HG02852 (cell line): ENCODE measurements at regions not wholly inside any gene's neighbourhood (a gene's known extent, or its start where the extent isn't known, plus 50 kb on each side); places are given as distances from the start of the nearest gene placed in this dataset.
"Not testable (repeated sequence)": the region's sequence is repeated elsewhere in the genome, so short reads cannot be mapped to it uniquely, and the experiment has no call there.

Experiments
- ATAC-seq: cut with Tn5 transposase; IDR thresholded peaks from one replicate; pipeline ENCODE4 v1.9.1; 2021; ENCODE audit warnings: mild to moderate bottlenecking, moderate library complexity; ENCODE audit not compliant: unreplicated experiment

DNA sequence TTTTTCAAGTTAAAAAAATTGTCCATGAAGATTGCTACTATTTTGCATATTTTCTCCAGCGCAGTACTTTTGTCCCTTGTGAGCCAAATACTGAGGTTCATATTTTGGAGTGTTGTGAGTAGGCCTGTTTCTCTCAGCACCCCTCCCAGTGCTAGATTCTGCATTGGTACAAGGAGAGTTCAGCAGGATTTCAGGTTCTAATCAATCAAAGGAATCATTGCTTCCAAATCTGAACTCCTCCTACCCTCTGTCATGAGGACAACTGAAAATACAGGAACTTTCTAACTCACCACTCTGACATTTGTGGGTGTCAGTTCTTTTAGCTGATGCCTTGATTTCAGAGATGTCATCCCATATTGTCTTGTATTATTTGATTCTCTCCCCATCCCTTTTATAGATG, 299.9 kb downstream of the FZD1 start:
- no peak for ATAC-seq

DNA sequence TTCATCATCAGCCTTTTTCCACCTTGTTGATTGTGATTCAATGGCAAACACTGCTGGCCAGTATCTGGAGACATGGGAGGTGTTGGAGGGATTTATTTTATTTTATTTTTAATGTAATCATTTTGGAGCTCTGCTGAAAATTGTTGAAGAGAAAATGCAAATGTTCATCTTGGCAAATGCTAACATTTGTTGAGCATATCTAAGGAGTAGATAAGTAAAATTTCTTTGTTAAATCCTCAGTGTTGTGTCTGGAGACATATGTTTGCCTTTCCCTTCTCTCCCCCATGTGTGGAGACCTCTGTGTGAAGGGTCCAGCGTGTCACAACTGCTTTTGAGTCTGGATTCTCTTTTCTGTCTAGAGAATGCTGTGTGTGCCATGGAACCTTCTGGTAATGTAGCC, 300.3 kb downstream of the FZD1 start:
- no peak for ATAC-seq

DNA sequence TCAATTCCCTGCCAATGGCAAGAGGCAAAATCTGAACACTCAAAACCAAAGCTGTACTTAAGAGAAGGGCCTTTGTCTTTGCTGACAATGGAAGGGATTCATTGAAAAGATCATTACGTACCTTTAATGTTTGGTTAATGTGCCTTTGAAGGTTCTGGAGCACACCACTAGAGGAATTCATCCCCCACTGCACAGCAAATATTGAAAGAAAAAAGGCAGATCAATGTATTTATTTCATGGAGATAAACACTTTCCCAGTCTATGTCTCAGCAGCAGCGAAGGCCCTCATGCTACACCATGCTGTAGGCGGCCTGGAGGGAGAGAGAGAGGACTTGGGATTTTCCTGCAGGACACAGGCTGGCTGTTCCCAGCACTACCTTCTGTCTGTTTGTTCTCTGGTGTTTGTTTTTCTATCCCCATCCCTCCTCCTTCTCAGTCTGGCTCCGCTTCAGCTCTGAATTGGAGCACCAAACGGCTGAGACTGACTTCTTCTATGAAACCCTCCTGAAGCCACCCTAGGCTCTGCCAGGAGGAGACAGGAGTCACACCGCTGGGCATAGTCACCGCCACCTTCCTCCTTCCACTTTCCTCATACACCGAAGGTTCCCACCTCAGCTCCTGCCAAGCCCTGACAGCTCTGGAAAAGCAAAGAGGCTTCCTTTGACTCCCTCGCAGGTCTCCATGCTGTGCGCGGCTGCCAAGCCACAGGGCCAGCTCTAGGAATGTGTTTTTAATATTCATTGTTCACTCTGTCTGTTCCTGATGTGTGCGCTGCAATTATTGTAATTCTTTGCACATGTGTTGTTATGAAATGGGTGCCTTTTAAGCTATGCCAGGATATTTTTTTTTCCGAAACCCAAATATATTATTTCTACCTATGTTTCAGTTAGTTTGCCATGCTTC, 301.5 kb downstream of the FZD1 start:
- no peak for ATAC-seq

DNA sequence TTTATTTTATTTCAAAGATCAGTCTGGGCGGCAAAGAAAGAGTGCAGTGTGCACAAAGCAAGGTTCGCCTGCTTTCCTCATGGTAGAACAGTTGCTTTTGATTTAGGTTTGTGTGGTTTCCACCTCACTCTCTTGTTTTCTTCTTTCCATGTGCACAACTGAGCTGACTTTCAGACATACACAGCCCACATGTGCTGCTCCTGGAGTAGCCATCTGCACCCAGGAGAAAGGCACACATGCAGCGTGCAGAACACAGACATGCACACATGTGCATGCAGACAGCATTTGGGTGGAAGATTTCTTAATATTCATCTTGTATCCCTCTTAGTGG, 302.1 kb downstream of the FZD1 start:
- no peak for ATAC-seq

DNA sequence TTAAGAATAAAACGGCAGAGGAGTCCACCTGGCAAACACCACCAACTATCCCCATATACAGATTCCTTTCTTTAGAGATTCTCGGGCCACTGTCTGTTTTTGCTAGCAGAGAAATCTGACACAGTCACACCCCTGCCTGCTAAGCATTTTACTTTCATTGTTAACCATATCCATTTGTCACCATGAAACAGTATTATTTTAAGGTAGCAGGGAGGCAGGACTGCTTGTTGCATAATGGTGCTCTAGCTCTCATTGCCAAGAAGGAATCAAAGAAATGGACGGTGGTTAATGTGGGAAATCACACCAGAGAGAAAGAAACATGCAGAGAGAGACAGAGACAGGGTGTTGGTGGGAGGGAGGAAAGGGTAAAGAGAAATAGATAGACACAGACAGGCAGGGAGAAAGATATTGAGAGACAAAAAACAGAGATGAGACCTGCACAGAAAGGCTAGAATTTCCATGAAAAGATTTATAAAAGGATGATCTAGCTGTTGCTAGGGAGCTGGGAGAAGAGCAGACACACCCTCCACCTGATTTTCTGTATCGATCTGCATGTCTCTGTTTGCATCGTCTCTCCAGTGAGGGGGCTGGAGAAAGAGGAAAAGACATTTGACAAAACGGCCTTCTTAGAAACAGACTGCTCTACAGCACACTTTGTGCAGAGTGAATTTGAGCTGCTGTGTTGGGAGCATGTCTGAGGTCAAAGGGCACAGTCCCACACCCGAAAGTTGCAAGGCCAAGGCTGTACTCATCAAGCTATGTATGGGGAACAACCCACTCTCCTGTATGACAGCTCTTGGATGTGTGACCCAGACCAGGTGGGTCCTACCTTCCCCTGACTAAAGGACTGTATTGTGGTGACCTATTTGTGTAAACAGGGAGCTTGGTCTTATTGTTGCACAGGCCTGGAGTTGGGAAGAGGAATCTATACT, 303.1 kb downstream of the FZD1 start:
- no peak for ATAC-seq

DNA sequence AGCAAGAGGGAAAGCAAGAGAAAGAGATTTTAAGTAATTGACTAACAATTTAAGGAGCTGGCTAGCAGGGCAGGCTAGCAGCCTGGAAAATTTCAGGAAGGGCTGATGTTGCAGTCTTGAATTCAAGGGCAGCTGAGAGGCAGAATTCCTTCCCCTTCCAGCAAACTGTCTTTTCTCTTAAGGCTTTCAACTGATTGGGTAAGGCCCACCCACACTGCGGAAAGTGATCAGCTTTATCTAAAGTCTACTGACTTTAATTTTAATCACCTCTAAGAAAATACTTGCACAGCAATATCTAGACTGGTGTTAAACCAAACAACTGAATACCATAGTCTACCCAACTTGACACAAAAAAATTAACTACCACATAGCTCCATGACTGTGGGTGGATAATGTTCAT, 303.9 kb downstream of the FZD1 start:
- no peak for ATAC-seq

DNA sequence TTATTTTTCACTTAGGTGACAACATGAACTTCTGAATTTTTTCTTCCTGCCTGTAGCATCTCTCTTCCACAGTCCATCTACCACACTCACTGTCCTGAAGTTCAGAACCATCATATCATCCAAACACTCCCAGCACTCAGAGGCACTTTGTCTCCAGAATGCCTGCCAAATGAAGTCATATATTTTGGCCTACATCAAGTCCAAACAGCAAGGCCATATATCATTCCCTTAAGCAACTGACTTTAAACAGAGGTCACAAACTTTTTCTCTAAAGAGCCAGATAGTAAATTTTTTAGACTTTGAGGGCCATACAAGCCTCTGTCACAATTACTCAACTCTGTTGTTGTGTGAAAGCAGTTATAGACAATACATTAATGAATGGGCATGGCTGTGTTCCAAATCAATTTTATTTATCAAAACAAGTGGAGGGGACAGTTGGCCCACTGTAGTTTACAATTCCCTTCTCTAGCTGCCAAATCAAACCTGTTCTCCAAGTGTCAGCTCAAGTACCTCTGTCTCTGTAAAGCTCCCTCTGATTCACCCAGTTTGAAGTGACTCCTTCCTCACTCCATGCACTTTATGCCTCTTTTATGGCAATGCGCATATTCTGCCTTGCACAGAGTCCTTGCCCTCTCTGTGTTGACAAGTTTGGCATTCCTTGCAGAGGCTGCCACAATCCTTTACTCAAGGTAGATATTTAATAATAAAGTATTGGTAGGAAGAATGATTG, 305.7 kb downstream of the FZD1 start:
- ATAC-seq: no peak

DNA sequence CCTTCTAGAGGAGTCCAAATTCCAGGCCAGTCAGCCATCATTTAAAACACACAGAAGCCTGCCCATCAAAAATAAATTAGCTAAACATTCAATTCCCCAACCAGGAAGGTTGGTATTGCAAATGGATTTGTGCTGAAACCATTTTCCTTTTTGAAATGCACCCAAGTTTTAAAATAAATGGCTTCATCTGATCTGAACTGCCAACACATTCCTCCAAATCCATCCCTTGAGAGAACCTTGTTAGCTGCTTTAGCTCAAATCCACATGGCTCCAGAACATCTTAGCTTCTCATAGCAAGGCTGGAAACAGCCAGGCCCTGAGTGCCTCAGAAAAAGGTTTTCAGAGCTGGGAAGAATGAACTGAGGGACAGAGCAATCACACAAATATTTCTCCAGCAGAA, 306.3 kb downstream of the FZD1 start:
- no peak for ATAC-seq

DNA sequence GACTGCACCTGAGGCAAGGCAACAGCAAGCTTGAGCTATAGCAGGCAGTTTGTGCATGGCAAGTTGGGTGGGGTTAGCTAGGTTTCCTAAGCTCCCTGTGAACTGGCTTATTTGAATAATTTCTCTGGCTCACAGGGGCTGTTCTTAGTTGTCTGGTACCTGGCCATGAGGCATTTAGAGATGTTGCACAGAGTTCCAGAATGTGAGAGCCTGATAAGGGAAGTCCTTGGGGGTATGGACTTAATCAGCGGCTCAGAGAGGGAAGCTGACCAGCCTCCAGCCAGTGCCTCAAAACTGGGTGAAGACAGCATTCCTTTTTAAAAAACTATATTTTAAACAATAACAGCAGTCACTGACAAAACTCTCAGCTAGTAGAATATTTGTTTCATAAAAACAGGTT, 307.4 kb downstream of the FZD1 start:
- ATAC-seq: no peak

DNA sequence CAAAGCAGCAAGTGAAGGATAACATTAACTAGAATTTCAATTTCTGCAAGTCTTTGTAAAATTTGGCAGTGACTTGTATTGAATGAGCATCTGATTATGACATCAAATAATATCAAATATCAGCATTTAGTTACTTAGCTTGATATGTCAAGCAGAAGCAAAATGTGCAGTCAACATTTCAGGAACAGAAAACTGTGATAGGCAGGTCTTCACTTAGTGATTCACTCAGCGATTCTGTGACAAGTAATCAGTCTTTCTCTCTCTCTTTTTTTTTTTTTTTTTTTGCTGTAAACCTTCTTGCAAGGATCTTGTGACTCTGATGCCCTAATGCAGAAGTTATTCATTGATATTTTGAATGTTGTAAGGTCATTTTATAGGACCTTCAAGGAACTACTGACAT, 307.1 kb downstream of the MTERF1 start:
- no peak for ATAC-seq

DNA sequence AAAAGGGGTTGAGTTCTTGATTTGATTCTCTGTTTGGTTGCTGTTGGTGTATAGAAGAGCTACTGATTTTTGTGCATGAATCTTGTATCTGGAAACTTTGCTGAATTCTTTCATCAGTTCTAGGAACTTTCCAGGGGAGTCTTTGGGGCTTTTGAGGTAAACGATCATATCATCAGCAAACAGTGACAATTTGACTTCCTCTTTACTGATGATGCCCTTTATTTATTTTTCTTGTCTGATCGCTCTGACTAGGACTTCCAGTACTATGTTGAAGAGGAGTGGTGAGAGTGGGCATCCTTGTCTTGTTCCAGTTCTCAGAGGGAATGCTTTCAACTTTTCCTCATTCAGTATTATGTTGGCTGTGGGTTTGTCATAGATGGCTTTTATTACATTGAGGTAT, 304.0 kb downstream of the MTERF1 start:
- not testable (repeated sequence) for ATAC-seq

DNA sequence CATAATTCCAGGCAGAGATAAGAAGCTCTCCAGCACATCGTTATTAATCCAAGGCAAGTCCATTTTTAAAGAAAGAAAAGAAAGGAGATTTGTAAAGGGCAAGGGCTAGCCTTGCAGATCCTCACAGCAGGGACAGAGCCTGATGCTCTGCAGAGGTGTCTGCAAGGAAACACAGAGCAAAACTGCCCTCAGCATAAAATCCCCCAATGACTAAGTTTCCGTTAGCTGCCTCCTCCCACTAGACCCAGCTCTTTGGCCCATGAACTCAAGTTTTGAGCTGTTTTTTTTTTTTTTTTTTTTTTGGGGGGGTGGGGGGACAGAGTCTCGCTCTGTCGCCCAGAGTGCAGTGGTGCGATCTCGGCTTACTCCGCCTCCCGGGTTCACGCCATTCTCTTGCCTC, 300.7 kb downstream of the MTERF1 start:
- no peak for ATAC-seq

DNA sequence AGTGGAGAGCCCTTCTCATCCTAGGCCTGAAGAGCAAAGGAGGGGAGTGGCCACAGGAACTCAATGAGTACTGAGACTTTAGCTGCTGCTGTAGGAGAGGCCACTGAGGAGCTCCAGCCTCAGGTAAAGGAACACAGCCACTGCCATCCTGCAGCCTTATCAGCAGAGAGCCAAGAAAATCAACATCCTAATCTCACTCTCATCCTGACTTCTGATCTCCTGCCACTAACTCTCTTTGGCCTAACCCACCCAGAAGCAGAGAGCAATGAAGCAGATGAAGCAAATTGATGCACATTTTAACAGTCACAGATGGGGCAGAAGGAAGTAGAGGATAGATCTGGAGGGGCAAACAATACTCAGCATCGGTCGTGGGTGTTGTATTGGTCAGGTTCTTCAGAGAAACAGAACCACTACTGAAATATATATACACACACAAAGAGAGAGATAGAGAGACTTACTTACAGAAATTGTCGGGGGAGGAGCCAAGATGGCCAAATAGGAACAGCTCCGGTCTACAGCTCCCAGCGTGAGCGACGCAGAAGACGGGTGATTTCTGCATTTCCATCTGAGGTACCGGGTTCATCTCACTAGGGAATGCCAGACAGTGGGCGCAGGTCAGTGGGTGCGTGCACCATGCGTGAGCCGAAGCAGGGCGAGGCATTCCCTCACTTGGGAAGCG, 297.6 kb downstream of the MTERF1 start:
- ATAC-seq: no peak

DNA sequence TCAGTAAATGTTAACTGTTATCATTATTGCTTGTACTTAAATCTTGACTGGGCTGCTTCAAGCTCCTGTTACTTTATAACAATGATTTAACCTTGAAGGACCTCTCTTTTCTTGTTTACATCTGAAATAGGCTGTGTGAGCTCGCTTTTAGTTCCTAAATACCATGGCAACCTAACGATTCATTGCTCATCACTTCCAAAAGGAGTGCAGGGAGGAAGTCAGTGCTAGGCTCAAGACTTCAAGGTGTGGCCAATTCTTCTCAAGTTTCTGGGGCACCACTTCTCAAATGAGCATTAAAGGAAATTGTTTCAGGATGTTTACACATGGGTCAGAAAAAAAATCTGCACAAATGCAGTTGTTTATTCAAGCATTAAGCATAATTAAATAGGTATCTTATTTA, 284.2 kb downstream of the MTERF1 start:
- ATAC-seq: no peak

DNA sequence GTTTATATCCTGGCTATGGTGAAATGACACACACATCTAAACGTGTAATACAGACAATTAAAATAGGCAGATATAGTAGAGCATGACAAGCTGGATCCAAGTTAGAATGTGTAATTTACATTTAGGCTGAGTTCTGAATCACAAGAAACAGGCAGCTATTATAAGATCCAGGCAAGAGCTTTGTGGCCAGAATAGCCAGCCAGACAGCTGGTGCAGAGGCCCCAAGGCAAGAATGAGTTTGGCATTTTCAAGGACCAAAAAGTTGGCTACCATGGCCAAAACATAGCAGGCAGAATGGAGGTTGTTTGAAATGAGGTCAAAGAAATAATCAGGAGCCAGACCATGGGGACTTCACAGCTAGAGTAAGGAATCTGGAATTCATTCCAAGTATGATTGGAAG, 281.7 kb downstream of the MTERF1 start:
- ATAC-seq: no peak

DNA sequence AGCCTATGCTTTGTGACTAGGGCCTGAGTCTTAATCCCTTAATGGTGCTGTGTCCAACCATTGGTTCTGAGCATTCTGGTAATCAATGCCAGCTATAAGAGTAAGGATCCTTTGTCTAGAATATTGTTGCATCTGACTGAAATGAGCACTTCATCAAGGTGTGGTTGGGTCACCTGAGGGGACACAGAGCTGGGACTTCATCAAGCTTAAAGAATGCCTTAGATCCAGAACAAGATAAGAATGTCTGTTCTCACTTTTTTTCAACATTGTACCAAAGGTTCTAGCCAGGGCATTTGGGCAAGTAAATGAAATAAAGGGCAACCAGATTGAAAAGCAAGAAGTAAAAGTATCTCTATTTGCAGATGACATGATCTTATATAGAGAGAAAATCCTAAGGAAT, 280.4 kb downstream of the MTERF1 start:
- ATAC-seq: no peak

DNA sequence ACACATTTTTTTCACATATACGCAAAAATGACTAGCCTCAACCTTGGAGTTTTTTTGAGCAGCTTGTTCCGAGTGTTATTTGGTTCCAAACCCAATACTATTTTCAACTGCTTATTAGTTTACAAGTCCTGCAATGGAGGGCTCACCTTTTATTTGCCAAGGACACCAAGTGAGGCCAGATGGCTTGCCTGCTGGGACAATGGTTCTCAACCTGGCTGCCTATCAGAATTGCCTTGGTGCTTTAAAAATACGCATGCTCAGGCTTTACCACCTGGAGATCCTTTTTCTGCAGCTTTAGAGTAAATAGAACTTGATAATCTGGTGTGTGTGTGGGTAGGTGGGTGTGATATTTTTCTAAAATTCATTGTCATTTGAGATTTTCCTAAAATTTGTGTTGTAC, 276.8 kb downstream of the MTERF1 start:
- ATAC-seq: no peak

DNA sequence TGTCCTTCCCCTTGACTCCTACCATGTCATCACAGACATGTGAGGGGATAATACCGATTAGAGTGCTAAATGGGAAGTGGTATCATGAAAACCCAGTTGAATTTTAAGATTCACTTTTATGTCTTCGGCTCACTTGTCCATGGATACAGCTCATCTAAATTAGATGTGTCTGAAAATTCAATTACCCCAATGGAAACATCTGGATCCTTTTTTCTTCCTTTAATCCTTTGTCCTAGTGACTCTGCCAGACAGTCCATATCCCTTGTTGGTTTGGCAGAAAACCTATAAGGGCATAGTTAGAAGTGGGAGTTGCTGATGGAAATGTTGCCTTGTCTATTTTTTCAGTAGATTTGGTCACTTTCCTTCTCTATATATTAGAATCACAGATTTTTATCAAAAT, 271.9 kb downstream of the MTERF1 start:
- no peak for ATAC-seq

DNA sequence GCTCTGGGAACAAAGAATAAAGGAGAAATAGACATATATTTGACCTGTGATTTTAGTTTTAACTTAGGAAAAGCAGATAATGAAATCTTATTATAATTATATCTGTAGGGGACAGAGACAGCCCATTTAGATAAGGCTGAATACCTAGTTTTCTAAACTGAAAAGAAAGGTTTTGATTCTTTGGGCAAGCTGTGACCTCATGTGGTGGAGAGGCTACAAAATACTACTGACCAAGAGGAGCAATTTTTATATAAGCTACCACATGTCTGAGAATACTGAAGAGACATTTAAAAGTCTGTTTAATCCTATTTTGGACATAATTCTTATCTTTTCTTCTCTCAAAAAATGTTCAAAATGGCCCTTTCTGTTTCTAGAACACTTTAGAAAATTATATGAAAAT, 271.0 kb downstream of the MTERF1 start:
- no peak for ATAC-seq

DNA sequence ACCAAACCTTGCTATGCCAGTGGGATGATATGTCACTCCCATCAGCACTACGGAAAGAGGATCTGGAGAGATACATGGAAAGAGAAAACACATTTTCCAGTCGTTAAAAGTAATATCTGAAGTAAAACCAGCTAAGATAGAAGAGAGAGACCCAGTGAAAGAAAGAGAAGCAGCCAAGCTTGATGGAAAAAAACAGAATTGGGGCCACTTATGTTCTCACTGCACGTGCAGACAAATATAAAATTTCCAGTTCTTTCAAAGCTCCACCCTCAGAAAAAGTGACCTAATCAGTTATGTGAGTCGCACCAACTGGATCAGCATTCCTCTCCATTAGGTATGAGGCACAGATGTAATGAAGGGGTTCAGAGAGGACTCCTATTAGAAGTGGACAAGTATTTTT, 266.1 kb downstream of the MTERF1 start:
- ATAC-seq: no peak
